ENCODE measurements at regions not wholly inside any gene's neighbourhood (a gene's known extent, or its start where the extent isn't known, plus 50 kb on each side); places are given as distances from the start of the nearest gene placed in this dataset.

GRCh38 chr2:203610558-203610957 lies 75.5 kb upstream of the RAPH1 start:
- ChIA-PET POLR2A (no interaction called here), CTCF (interaction anchor here (1.3 kb wide), 1 partner anchor 12 kb away, joined by 4 read pairs; no protein-coding TSS in a partner anchor)
- DNase-seq (ENCODE audit: extremely low spot score), result no peak
- no peak for TF ChIP-seq CTCF (IDR thresholded peaks at IDR 0.05; ENCODE audit: control extremely low read depth, extremely low read depth, low read depth, missing control alignments)

- ChIA-PET POLR2A (no interaction called here), CTCF (interaction anchor here (0.7 to 2.2 kb wide), 2 partner anchors 13 to 17 kb away, joined by 3 to 10 read pairs; no protein-coding TSS in a partner anchor)
- no peak for DNase-seq (ENCODE audit: extremely low spot score)
- no peak for TF ChIP-seq CTCF (IDR thresholded peaks at IDR 0.05; ENCODE audit: control extremely low read depth, extremely low read depth, low read depth, missing control alignments)
Observed at GRCh38 chr2:203612246-203612645, 77.1 kb upstream of the RAPH1 start.

- ChIA-PET POLR2A (no interaction called here), CTCF (interaction anchor here (1.5 kb wide), 1 partner anchor 37 kb away, joined by 3 read pairs; no protein-coding TSS in a partner anchor)
- DNase-seq (ENCODE audit: extremely low spot score), result no peak
- no peak for TF ChIP-seq CTCF (IDR thresholded peaks at IDR 0.05; ENCODE audit: control extremely low read depth, extremely low read depth, low read depth, missing control alignments)
Observed at GRCh38 chr2:203619267-203619878, 84.3 kb upstream of the RAPH1 start.

GRCh38 chr2:203621981-203622515 lies 84.4 kb upstream of the CD28 start:
- no peak for DNase-seq (ENCODE audit: extremely low spot score)
- POLR2A ChIA-PET, result no interaction called here
- no peak for TF ChIP-seq CTCF (IDR thresholded peaks at IDR 0.05; ENCODE audit: control extremely low read depth, extremely low read depth, low read depth, missing control alignments)

GRCh38 chr2:203623096-203623495 lies 83.3 kb upstream of the CD28 start:
- TF ChIP-seq CTCF (IDR thresholded peaks at IDR 0.05; ENCODE audit: control extremely low read depth, extremely low read depth, low read depth, missing control alignments), result no peak
- ChIA-PET POLR2A (no interaction called here), CTCF (no interaction called here)
- no peak for DNase-seq (ENCODE audit: extremely low spot score)

More at GRCh38 chr2:203621981-203622515, 84.4 kb upstream of the CD28 start:
- CTCF ChIA-PET, result no interaction called here

- ChIA-PET CTCF (no interaction called here), POLR2A (no interaction called here)
- no peak for TF ChIP-seq CTCF (IDR thresholded peaks at IDR 0.05; ENCODE audit: control extremely low read depth, extremely low read depth, low read depth, missing control alignments)
- DNase-seq (ENCODE audit: extremely low spot score), result no peak
Observed at GRCh38 chr2:203623661-203624060, 82.8 kb upstream of the CD28 start.

Data from GM10248 (cell line).